Breast epithelium (tissue), 3 donors: ENCODE measurements at regions not wholly inside any gene's neighbourhood (a gene's known extent, or its start where the extent isn't known, plus 50 kb on each side); places are given as distances from the start of the nearest gene placed in this dataset.

Experiments
- POLR2A ChIP-seq: fragments of 450-650 bp; IDR thresholded peaks from one replicate; pipeline ENCODE4 v1.6.1; 2016; ENCODE audit warnings: antibody characterized with exemption, mild to moderate bottlenecking, moderate library complexity
- TF ChIP-seq, protein P1 (sequence below), 3 donors: fragments of 450-650 bp; IDR thresholded peaks; one replicate each; pipeline ENCODE4 v1.5.1; 2016 to 2017; ENCODE audit warnings: antibody characterized with exemption in 3 of 3, mild to moderate bottlenecking in 3 of 3, moderate library complexity in 3 of 3

- TF ChIP-seq POLR2A, result no peak
- TF ChIP-seq, protein P1, sequence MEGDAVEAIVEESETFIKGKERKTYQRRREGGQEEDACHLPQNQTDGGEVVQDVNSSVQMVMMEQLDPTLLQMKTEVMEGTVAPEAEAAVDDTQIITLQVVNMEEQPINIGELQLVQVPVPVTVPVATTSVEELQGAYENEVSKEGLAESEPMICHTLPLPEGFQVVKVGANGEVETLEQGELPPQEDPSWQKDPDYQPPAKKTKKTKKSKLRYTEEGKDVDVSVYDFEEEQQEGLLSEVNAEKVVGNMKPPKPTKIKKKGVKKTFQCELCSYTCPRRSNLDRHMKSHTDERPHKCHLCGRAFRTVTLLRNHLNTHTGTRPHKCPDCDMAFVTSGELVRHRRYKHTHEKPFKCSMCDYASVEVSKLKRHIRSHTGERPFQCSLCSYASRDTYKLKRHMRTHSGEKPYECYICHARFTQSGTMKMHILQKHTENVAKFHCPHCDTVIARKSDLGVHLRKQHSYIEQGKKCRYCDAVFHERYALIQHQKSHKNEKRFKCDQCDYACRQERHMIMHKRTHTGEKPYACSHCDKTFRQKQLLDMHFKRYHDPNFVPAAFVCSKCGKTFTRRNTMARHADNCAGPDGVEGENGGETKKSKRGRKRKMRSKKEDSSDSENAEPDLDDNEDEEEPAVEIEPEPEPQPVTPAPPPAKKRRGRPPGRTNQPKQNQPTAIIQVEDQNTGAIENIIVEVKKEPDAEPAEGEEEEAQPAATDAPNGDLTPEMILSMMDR (IDR thresholded peaks at IDR 0.05), result no peak
Observed at GRCh38 chr3:67907735-67908134, 253.3 kb upstream of the SUCLG2 start.
